ENCODE measurements at regions not wholly inside any gene's neighbourhood (a gene's known extent, or its start where the extent isn't known, plus 50 kb on each side); places are given as distances from the start of the nearest gene placed in this dataset.
"Not testable (repeated sequence)": the region's sequence is repeated elsewhere in the genome, so short reads cannot be mapped to it uniquely, and the experiment has no call there.

DNA sequence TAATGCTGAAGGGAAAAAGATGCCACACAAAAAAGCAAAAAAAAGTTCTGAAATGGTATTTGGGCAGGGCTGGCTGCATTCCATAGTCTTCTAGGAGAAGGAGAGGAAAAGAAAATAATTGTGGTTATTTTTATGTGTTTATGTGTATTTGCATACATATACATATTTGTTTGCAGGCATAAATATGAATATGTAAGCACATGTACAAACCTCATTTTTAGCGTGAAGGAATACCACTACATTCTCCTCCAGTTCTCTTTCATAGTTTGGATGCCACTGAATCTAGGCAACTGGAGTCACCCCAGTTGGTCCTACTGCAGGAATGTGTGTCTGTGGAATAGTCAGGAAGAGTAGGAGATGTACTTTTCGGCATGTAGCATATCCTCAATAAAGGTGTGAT lies 181.1 kb downstream of the YTHDC2 start (continued):
- TF ChIP-seq TSHZ2 (CRISPR knock-in tag; IDR thresholded peaks at IDR 0.05) (no peak), ZNF565 (CRISPR knock-in tag; conservative IDR thresholded peaks at IDR 0.05; ENCODE audit: low read depth) (no peak), ESRRG (CRISPR knock-in tag; IDR thresholded peaks at IDR 0.05) (no peak), SNAI2 (CRISPR knock-in tag; IDR thresholded peaks at IDR 0.05) (no peak), ARNTL (CRISPR knock-in tag; IDR thresholded peaks at IDR 0.05; ENCODE audit: borderline replicate concordance, low read depth) (no peak), GLIS3 (CRISPR knock-in tag; IDR thresholded peaks at IDR 0.05) (no peak), CSDC2 (CRISPR knock-in tag; IDR thresholded peaks at IDR 0.05) (no peak), RARB (CRISPR knock-in tag; IDR thresholded peaks at IDR 0.05) (no peak), ISL1 (CRISPR knock-in tag; IDR thresholded peaks at IDR 0.05) (no peak)

DNA sequence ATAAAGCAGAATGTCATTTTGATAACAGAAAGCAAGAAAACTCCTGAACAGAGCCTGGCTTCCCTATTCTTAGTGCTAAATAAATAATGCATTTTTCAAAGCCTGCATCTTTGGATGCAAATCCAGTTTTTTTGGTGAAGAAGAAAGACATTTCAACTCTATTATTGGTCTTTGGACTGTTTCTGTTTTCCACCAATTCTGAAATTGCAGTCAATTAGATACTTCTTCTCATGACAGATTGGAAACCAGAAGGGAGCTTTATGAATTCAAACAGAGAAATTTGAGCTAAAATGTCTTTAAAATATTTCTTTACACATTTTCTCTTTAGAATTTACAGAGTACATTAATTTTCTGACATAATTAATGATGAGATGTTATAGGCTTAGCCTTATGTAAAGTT lies 189.8 kb downstream of the YTHDC2 start:
- TF ChIP-seq OSR1 (CRISPR knock-in tag; IDR thresholded peaks at IDR 0.05) (no peak), ZNF565 (CRISPR knock-in tag; conservative IDR thresholded peaks at IDR 0.05; ENCODE audit: low read depth) (no peak), SNAI2 (CRISPR knock-in tag; IDR thresholded peaks at IDR 0.05) (no peak), TCF4 (CRISPR knock-in tag; IDR thresholded peaks at IDR 0.05; ENCODE audit: borderline replicate concordance) (no peak), ZC3H10 (CRISPR knock-in tag; IDR thresholded peaks at IDR 0.05) (no peak), ZFP30 (CRISPR knock-in tag; IDR thresholded peaks at IDR 0.05) (no peak), BACH2 (CRISPR knock-in tag; IDR thresholded peaks at IDR 0.05; ENCODE audit: borderline replicate concordance) (no peak)

DNA sequence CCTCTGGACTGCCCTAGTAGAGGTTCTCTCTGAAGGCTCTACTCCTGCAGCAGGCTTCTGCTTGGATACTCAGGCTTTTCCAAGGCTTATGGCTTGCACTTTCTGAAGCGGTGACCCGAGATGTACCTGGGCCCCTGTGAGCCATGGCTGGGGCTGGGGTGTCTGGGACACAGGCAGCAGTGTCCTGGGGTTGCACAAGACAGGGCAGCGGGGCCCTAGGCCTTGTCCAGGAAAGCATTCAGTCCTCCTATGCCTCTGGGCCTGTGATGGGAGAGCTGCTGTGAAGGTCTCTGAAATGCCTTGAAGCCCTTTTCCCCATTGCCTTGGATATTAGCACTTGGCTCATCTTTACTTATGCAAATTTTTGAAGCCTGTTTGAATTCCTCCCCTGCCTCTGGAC lies 192.2 kb downstream of the YTHDC2 start:
- no peak for TF ChIP-seq ZNF70 (CRISPR knock-in tag; IDR thresholded peaks at IDR 0.05)
- TF ChIP-seq, protein P1, sequence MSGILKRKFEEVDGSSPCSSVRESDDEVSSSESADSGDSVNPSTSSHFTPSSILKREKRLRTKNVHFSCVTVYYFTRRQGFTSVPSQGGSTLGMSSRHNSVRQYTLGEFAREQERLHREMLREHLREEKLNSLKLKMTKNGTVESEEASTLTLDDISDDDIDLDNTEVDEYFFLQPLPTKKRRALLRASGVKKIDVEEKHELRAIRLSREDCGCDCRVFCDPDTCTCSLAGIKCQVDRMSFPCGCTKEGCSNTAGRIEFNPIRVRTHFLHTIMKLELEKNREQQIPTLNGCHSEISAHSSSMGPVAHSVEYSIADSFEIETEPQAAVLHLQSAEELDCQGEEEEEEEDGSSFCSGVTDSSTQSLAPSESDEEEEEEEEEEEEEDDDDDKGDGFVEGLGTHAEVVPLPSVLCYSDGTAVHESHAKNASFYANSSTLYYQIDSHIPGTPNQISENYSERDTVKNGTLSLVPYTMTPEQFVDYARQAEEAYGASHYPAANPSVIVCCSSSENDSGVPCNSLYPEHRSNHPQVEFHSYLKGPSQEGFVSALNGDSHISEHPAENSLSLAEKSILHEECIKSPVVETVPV (CRISPR knock-in tag; IDR thresholded peaks at IDR 0.05): no peak
- TF ChIP-seq, protein P2, sequence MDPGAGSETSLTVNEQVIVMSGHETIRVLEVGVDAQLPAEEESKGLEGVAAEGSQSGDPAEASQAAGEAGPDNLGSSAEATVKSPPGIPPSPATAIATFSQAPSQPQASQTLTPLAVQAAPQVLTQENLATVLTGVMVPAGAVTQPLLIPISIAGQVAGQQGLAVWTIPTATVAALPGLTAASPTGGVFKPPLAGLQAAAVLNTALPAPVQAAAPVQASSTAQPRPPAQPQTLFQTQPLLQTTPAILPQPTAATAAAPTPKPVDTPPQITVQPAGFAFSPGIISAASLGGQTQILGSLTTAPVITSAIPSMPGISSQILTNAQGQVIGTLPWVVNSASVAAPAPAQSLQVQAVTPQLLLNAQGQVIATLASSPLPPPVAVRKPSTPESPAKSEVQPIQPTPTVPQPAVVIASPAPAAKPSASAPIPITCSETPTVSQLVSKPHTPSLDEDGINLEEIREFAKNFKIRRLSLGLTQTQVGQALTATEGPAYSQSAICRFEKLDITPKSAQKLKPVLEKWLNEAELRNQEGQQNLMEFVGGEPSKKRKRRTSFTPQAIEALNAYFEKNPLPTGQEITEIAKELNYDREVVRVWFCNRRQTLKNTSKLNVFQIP (CRISPR knock-in tag; IDR thresholded peaks at IDR 0.05; ENCODE audit: borderline replicate concordance, low read depth): no peak
- TF ChIP-seq PPARA (CRISPR knock-in tag; IDR thresholded peaks at IDR 0.05; ENCODE audit: borderline replicate concordance): no peak
- TF ChIP-seq ZNF565 (CRISPR knock-in tag; conservative IDR thresholded peaks at IDR 0.05; ENCODE audit: low read depth): no peak
- TF ChIP-seq CREB5 (CRISPR knock-in tag; IDR thresholded peaks at IDR 0.05; ENCODE audit: low read depth): no peak
- TF ChIP-seq TCF4 (CRISPR knock-in tag; IDR thresholded peaks at IDR 0.05; ENCODE audit: borderline replicate concordance): no peak
- no peak for TF ChIP-seq PATZ1 (CRISPR knock-in tag; IDR thresholded peaks at IDR 0.05; ENCODE audit: borderline replicate concordance)
- no peak for TF ChIP-seq ZFP30 (CRISPR knock-in tag; IDR thresholded peaks at IDR 0.05)
- ATAC-seq: no peak

More for the DNA sequence above, 189.8 kb downstream of the YTHDC2 start:
- ATAC-seq: no peak

DNA sequence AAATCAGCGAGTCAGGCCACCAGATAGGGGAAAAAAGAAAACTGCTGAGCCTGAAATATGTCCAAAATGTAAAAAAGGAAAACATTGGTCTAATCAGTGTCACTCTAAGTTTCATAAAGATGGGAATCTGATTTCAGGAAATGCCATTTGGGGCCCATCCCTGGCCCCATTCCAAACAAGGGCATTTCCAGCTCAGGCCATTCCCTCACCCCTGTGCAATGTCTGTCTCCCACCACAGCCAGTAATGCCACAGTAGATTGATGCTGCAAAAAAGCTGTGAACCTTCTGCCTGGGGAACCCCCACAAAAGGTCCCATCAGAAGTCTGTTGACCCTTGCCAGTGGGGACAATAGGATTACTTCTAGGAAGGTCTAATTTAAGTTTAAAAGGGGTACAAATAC lies 199.6 kb downstream of the YTHDC2 start:
- ATAC-seq: no peak
- TF ChIP-seq, protein P2 (CRISPR knock-in tag; IDR thresholded peaks at IDR 0.05; ENCODE audit: borderline replicate concordance, low read depth): no peak
- TF ChIP-seq ISL1 (CRISPR knock-in tag; IDR thresholded peaks at IDR 0.05): no peak
- TF ChIP-seq ZNF8 (CRISPR knock-in tag; IDR thresholded peaks at IDR 0.05): no peak
- no peak for TF ChIP-seq PATZ1 (CRISPR knock-in tag; IDR thresholded peaks at IDR 0.05; ENCODE audit: borderline replicate concordance)
- no peak for TF ChIP-seq GLIS3 (CRISPR knock-in tag; IDR thresholded peaks at IDR 0.05)
- TF ChIP-seq SNAI2 (CRISPR knock-in tag; IDR thresholded peaks at IDR 0.05): no peak
- TF ChIP-seq PPARA (CRISPR knock-in tag; IDR thresholded peaks at IDR 0.05; ENCODE audit: borderline replicate concordance): no peak
- no peak for TF ChIP-seq ARNTL (CRISPR knock-in tag; IDR thresholded peaks at IDR 0.05; ENCODE audit: borderline replicate concordance, low read depth)

GRCh38 chr5:113715921-113716320 lies 202.4 kb downstream of the YTHDC2 start:
- ATAC-seq: not testable (repeated sequence)

Measured in SK-N-SH treated with all-trans-retinoic acid at 6 μM for 48 hours (cell line).